GM12872 (cell line): ENCODE measurements at regions not wholly inside any gene's neighbourhood (a gene's known extent, or its start where the extent isn't known, plus 50 kb on each side); places are given as distances from the start of the nearest gene placed in this dataset.

Experiments
- CTCF ChIP-seq: IDR thresholded peaks from 3 replicates; pipeline ENCODE4 v1.5.1; 2011; ENCODE audit warnings: low read depth, mild to moderate bottlenecking, low read length, moderate library complexity; ENCODE audit not compliant: insufficient read depth

GRCh38 chr2:75915851-75916634 lies 205.3 kb upstream of the GCFC2 start:
- no peak for TF ChIP-seq CTCF

GRCh38 chr2:75896779-75897366 lies 186.2 kb upstream of the GCFC2 start:
- peak; percentile 89 for TF ChIP-seq CTCF

GRCh38 chr2:75894170-75894569 lies 183.5 kb upstream of the GCFC2 start:
- no peak for TF ChIP-seq CTCF

- no peak for TF ChIP-seq CTCF
Measured at GRCh38 chr2:75892490-75892889, 181.8 kb upstream of the GCFC2 start.

GRCh38 chr2:75882530-75882929 lies 171.8 kb upstream of the GCFC2 start:
- no peak for TF ChIP-seq CTCF

GRCh38 chr2:75870651-75871137 lies 160.0 kb upstream of the GCFC2 start:
- no peak for TF ChIP-seq CTCF

GRCh38 chr2:75870133-75870532 lies 159.4 kb upstream of the GCFC2 start:
- TF ChIP-seq CTCF, result no peak
